ENCODE measurements at regions not wholly inside any gene's neighbourhood (a gene's known extent, or its start where the extent isn't known, plus 50 kb on each side); places are given as distances from the start of the nearest gene placed in this dataset.

DNA sequence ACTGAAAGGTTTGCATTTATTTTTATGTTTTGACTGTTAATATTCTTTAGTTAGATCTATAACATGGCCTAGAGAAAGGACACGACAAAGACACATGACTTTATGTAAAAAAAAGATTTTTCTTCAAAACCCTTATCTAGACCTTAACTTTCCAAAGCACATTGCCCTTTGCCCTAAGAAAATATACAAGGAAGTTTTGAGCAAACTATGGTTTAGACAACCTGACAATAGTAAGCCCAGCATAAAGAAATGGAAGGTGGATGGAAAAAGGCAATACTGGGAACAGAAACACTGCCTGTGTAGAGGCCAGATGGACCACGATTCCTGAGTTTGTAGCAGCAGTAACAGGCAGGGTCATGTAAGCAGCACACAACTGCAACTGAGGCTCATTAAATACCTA is 724.0 kb downstream of the GALC start:
- DNase-seq, result no peak

DNA sequence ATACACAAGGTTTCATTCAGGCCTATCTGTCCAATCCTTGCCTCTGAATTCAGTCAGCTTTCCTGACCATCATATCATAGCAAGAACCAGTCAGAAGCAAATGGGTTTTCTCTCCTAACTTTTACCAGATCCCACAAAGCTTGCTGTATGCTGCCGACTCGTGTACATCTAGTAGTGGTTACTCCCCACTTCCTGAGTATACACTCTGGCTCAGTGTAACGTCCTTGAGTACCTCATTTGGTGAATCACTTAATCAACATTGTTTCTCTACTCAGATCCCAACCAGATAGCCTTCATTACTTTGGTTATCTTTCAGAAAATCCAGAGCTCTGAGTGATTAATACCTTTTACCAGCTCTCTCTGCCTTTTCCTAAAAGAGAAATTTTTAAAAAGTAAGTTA is 728.2 kb downstream of the GALC start:
- H3K4me1 ChIP-seq (ENCODE audit: control extremely low read depth in 1 of 4, control insufficient read depth in 4 of 4, insufficient read depth in 4 of 4, low read length in 3 of 4), result no peaks in the 10 kb centered on the region
- H3K36me3 ChIP-seq (ENCODE audit: control insufficient read depth in 4 of 4, insufficient read depth in 4 of 4, low read length in 3 of 4), result no peaks in the 10 kb centered on the region
- H3K27ac ChIP-seq (ENCODE audit: insufficient read depth in 1 of 2, low read depth in 1 of 2, low read length in 2 of 2, poor library complexity in 1 of 2, severe bottlenecking in 2 of 2), result no peak overlapping the region
- WGBS (ENCODE audit: insufficient coverage), result 65% methylated on average over 3 of the region's 3 CpGs
- H3K9me3 ChIP-seq (ENCODE audit: control extremely low read depth in 1 of 5, control insufficient read depth in 4 of 5, insufficient read depth in 2 of 5, low read depth in 1 of 5, low read length in 4 of 5), result peaks cover 0 to 1% (median 0%) of the 10 kb centered on the region in 5 experiments
- CTCF ChIA-PET, result no interaction called here
- H3K27me3 ChIP-seq (replicated peaks in 2 of 5; ENCODE audit: control insufficient read depth in 4 of 5, insufficient read depth in 5 of 5, low read length in 4 of 5), result no peaks in the 10 kb centered on the region
- POLR2A ChIA-PET, result no interaction called here
- no peak for DNase-seq
- H3K4me3 ChIP-seq (ENCODE audit: control insufficient read depth in 1 of 7, extremely low read depth in 1 of 7, insufficient read depth in 4 of 7, low read depth in 2 of 7, low read length in 6 of 7), result no peak overlapping the region

More for the DNA sequence above, 724.0 kb downstream of the GALC start:
- H3K27me3 ChIP-seq (replicated peaks in 2 of 5; ENCODE audit: control insufficient read depth in 4 of 5, insufficient read depth in 5 of 5, low read length in 4 of 5), result no peaks in the 10 kb centered on the region
- WGBS (ENCODE audit: insufficient coverage), result 80% methylated on average over 1 of the region's 2 CpGs
- no peaks in the 10 kb centered on the region for H3K4me1 ChIP-seq (ENCODE audit: control extremely low read depth in 1 of 4, control insufficient read depth in 4 of 4, insufficient read depth in 4 of 4, low read length in 3 of 4)
- POLR2A ChIA-PET, result no interaction called here
- no peaks in the 10 kb centered on the region for H3K9me3 ChIP-seq (ENCODE audit: control extremely low read depth in 1 of 5, control insufficient read depth in 4 of 5, insufficient read depth in 2 of 5, low read depth in 1 of 5, low read length in 4 of 5)
- CTCF ChIA-PET, result no interaction called here
- no peak overlapping the region for H3K27ac ChIP-seq (ENCODE audit: insufficient read depth in 1 of 2, low read depth in 1 of 2, low read length in 2 of 2, poor library complexity in 1 of 2, severe bottlenecking in 2 of 2)
- no peaks in the 10 kb centered on the region for H3K36me3 ChIP-seq (ENCODE audit: control insufficient read depth in 4 of 4, insufficient read depth in 4 of 4, low read length in 3 of 4)
- H3K4me3 ChIP-seq (ENCODE audit: control insufficient read depth in 1 of 7, extremely low read depth in 1 of 7, insufficient read depth in 4 of 7, low read depth in 2 of 7, low read length in 6 of 7), result no peak overlapping the region

DNA sequence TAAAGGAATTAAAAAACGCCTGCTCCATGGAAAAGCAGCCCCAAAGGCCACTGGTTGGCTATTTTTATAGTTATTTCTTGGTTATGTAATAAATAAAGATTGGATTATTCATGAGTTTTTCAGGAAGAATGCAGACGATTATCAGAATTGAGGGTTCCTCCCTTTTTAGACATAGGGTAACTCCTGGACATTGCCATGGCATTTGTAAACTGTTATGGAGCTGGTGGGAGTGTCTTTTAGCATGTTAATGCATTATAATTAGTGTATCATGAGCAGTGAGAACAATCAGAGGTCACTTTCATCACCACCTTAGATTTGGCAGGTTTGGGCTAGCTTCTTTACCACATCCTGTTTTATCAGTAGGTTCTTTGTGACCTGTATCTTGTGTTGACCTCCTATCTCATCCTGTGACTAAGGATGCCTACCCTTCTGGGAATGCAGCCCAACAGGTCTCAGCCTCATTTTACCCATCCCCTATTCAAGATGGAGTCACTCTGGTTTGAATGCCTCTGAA is 728.7 kb downstream of the GALC start:
- POLR2A ChIA-PET, result no interaction called here
- Histone ChIP-seq H3K27ac (ENCODE audit: insufficient read depth in 1 of 2, low read depth in 1 of 2, low read length in 2 of 2, poor library complexity in 1 of 2, severe bottlenecking in 2 of 2) (no peak overlapping the region), H3K4me1 (ENCODE audit: control extremely low read depth in 1 of 4, control insufficient read depth in 4 of 4, insufficient read depth in 4 of 4, low read length in 3 of 4) (no peaks in the 10 kb centered on the region), H3K4me3 (ENCODE audit: control insufficient read depth in 1 of 7, extremely low read depth in 1 of 7, insufficient read depth in 4 of 7, low read depth in 2 of 7, low read length in 6 of 7) (no peak overlapping the region), H3K27me3 (replicated peaks in 2 of 5; ENCODE audit: control insufficient read depth in 4 of 5, insufficient read depth in 5 of 5, low read length in 4 of 5) (no peaks in the 10 kb centered on the region), H3K36me3 (ENCODE audit: control insufficient read depth in 4 of 4, insufficient read depth in 4 of 4, low read length in 3 of 4) (no peaks in the 10 kb centered on the region), H3K9me3 (ENCODE audit: control extremely low read depth in 1 of 5, control insufficient read depth in 4 of 5, insufficient read depth in 2 of 5, low read depth in 1 of 5, low read length in 4 of 5) (peaks cover 0 to 1% (median 0%) of the 10 kb centered on the region in 5 experiments)
- CTCF ChIA-PET, result no interaction called here
- 82% methylated on average over 2 of the region's 2 CpGs for WGBS (ENCODE audit: insufficient coverage)
- DNase-seq, result no peak

DNA sequence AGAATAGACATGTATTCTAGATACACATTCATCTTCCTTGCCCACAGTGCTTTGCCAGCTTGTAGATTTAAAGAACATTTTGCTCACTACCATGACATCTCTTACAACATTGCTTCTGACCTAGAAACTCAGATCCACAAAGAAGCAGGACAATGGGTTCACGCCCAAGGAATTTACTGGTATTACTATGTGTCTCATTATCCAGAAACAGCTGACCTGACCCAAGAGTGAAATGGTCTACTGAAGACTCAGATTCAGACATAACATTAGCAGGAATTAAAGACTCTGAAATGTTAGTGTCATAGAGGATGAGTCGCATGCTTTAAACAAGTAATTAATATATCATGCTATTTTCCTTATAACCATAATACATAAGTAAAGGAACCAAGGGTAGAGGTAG is 731.4 kb downstream of the GALC start:
- H3K36me3 ChIP-seq (ENCODE audit: control insufficient read depth in 4 of 4, insufficient read depth in 4 of 4, low read length in 3 of 4), result no peaks in the 10 kb centered on the region
- H3K4me1 ChIP-seq (ENCODE audit: control extremely low read depth in 1 of 4, control insufficient read depth in 4 of 4, insufficient read depth in 4 of 4, low read length in 3 of 4), result no peaks in the 10 kb centered on the region
- no peak overlapping the region for H3K4me3 ChIP-seq (ENCODE audit: control insufficient read depth in 1 of 7, extremely low read depth in 1 of 7, insufficient read depth in 4 of 7, low read depth in 2 of 7, low read length in 6 of 7)
- no CpG with 5 or more reads among the region's 2 CpGs for WGBS (ENCODE audit: insufficient coverage)
- DNase-seq, result no peak
- no peaks in the 10 kb centered on the region for H3K27me3 ChIP-seq (replicated peaks in 2 of 5; ENCODE audit: control insufficient read depth in 4 of 5, insufficient read depth in 5 of 5, low read length in 4 of 5)
- ChIA-PET CTCF (no interaction called here), POLR2A (no interaction called here)
- H3K9me3 ChIP-seq (ENCODE audit: control extremely low read depth in 1 of 5, control insufficient read depth in 4 of 5, insufficient read depth in 2 of 5, low read depth in 1 of 5, low read length in 4 of 5), result peaks cover 0 to 5% (median 0%) of the 10 kb centered on the region in 5 experiments
- H3K27ac ChIP-seq (ENCODE audit: insufficient read depth in 1 of 2, low read depth in 1 of 2, low read length in 2 of 2, poor library complexity in 1 of 2, severe bottlenecking in 2 of 2), result no peak overlapping the region

DNA sequence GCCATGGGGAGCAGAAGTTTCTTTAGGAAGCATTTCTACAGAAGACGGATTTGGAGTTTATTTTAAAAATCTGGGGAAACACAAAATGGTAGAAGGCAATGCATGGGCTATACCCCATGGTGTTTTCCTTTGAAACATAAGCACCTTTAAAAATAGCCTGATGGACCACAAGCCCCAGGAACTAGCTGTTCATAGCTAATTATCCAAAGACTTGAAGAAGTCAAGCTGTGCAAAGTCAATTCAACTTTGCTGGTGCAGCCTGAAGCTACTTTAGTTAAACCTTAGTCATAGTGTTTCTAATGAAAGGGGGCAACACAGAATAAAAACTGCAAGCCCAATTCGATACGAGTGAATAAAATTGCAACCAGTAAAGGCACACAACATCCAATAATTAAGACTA is 732.5 kb downstream of the GALC start:
- H3K4me3 ChIP-seq (ENCODE audit: control insufficient read depth in 1 of 7, extremely low read depth in 1 of 7, insufficient read depth in 4 of 7, low read depth in 2 of 7, low read length in 6 of 7), result no peak overlapping the region
- peaks cover 0 to 5% (median 0%) of the 10 kb centered on the region in 5 experiments for H3K9me3 ChIP-seq (ENCODE audit: control extremely low read depth in 1 of 5, control insufficient read depth in 4 of 5, insufficient read depth in 2 of 5, low read depth in 1 of 5, low read length in 4 of 5)
- WGBS (ENCODE audit: insufficient coverage), result 100% methylated on average over 1 of the region's 3 CpGs
- H3K27me3 ChIP-seq (replicated peaks in 2 of 5; ENCODE audit: control insufficient read depth in 4 of 5, insufficient read depth in 5 of 5, low read length in 4 of 5), result no peaks in the 10 kb centered on the region
- ChIA-PET CTCF (no interaction called here), POLR2A (no interaction called here)
- H3K4me1 ChIP-seq (ENCODE audit: control extremely low read depth in 1 of 4, control insufficient read depth in 4 of 4, insufficient read depth in 4 of 4, low read length in 3 of 4), result no peaks in the 10 kb centered on the region
- H3K36me3 ChIP-seq (ENCODE audit: control insufficient read depth in 4 of 4, insufficient read depth in 4 of 4, low read length in 3 of 4), result no peaks in the 10 kb centered on the region
- H3K27ac ChIP-seq (ENCODE audit: insufficient read depth in 1 of 2, low read depth in 1 of 2, low read length in 2 of 2, poor library complexity in 1 of 2, severe bottlenecking in 2 of 2), result no peak overlapping the region
- DNase-seq, result no peak

DNA sequence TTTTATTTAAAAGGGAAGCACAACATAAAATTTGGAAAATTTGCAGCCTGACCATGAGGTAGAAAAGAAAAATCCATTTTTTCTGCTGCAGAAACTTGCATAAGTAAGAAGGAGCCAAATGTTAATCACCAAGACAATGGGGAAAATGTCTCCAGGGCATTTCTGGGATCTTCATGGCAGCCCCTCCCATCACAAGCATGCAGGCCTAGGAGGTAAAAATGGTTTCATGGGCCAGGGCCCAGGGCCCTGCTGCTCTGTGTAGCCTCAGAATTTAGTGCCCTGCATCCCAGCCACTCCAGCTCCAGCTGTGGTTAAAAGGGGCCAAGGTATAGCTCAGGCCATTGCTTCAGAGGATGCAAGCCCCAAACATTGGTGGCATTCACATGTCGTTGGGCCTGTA is 735.6 kb downstream of the GALC start:
- 100% methylated on average over 1 of the region's 1 CpG for WGBS (ENCODE audit: insufficient coverage)
- Histone ChIP-seq H3K36me3 (ENCODE audit: control insufficient read depth in 4 of 4, insufficient read depth in 4 of 4, low read length in 3 of 4) (no peaks in the 10 kb centered on the region), H3K4me1 (ENCODE audit: control extremely low read depth in 1 of 4, control insufficient read depth in 4 of 4, insufficient read depth in 4 of 4, low read length in 3 of 4) (no peaks in the 10 kb centered on the region), H3K9me3 (ENCODE audit: control extremely low read depth in 1 of 5, control insufficient read depth in 4 of 5, insufficient read depth in 2 of 5, low read depth in 1 of 5, low read length in 4 of 5) (peaks cover 0 to 5% (median 0%) of the 10 kb centered on the region in 5 experiments), H3K4me3 (ENCODE audit: control insufficient read depth in 1 of 7, extremely low read depth in 1 of 7, insufficient read depth in 4 of 7, low read depth in 2 of 7, low read length in 6 of 7) (no peak overlapping the region), H3K27me3 (replicated peaks in 2 of 5; ENCODE audit: control insufficient read depth in 4 of 5, insufficient read depth in 5 of 5, low read length in 4 of 5) (no peaks in the 10 kb centered on the region), H3K27ac (ENCODE audit: insufficient read depth in 1 of 2, low read depth in 1 of 2, low read length in 2 of 2, poor library complexity in 1 of 2, severe bottlenecking in 2 of 2) (no peak overlapping the region)
- CTCF ChIA-PET, result no interaction called here
- POLR2A ChIA-PET, result no interaction called here
- DNase-seq, result no peak

DNA sequence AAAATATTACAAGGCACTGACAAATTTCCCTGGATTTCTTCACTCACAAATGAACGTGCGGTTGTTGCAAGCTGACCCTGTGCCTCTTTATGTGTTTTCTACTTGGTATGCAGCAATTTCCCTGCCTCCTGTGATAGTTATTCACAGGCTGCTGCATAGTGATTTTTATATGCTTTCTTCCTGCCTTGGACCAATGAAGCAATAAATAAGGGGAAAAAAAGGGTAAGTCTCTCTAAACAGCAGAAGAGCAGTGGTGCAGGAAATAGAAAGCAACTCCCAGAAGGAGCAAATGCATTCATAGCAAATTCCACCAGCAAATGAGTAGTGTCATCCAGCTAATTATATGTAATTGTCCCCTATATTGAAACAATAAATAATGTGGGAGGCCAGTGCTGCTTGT is 737.9 kb downstream of the GALC start:
- WGBS (ENCODE audit: insufficient coverage), result no CpG with 5 or more reads among the region's 2 CpGs
- Histone ChIP-seq H3K4me1 (ENCODE audit: control extremely low read depth in 1 of 4, control insufficient read depth in 4 of 4, insufficient read depth in 4 of 4, low read length in 3 of 4) (no peaks in the 10 kb centered on the region), H3K9me3 (ENCODE audit: control extremely low read depth in 1 of 5, control insufficient read depth in 4 of 5, insufficient read depth in 2 of 5, low read depth in 1 of 5, low read length in 4 of 5) (peaks cover 0 to 5% (median 0%) of the 10 kb centered on the region in 5 experiments), H3K4me3 (ENCODE audit: control insufficient read depth in 1 of 7, extremely low read depth in 1 of 7, insufficient read depth in 4 of 7, low read depth in 2 of 7, low read length in 6 of 7) (no peak overlapping the region), H3K27ac (ENCODE audit: insufficient read depth in 1 of 2, low read depth in 1 of 2, low read length in 2 of 2, poor library complexity in 1 of 2, severe bottlenecking in 2 of 2) (no peak overlapping the region), H3K27me3 (replicated peaks in 2 of 5; ENCODE audit: control insufficient read depth in 4 of 5, insufficient read depth in 5 of 5, low read length in 4 of 5) (no peaks in the 10 kb centered on the region), H3K36me3 (ENCODE audit: control insufficient read depth in 4 of 4, insufficient read depth in 4 of 4, low read length in 3 of 4) (no peaks in the 10 kb centered on the region)
- DNase-seq, result no peak
- ChIA-PET CTCF (no interaction called here), POLR2A (no interaction called here)

Data from common myeloid progenitor, CD34-positive (primary cell).